ENCODE measurements at regions not wholly inside any gene's neighbourhood (a gene's known extent, or its start where the extent isn't known, plus 50 kb on each side); places are given as distances from the start of the nearest gene placed in this dataset.

DNA sequence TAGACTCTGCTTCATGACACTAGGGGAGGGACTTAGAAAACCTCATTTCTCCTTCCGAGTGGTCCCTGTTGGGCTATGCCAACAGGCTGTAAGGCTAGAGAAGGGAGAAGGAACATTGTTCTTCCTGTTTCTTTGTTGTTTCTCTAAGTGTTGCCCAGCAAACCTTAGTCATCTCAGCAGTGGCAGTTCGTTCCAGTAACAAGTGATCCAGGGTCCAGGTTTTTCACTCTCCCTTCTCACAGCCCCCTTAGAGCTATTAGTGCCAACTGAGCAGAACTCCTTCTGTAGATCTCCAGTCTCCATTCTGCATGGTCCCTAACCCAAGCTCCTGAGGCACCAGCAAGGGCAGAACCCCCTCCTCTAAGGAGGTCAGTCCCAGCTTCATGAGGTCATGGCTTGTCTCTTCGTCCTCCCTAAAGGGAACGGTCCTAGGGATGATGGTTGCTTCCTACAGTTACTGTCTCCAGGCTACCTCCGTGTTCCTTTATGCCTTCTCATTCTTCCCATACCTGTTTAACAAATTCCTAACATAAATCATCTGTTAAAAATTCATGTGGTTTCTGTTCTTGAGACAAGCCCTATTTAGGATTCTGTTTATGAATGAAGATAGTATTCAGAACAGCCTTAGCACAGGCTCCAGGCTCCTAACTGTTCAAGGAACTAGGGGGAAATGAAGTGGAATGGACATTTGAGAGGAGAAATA lies 168.6 kb upstream of the UBASH3B start:
- TF ChIP-seq, protein P1, sequence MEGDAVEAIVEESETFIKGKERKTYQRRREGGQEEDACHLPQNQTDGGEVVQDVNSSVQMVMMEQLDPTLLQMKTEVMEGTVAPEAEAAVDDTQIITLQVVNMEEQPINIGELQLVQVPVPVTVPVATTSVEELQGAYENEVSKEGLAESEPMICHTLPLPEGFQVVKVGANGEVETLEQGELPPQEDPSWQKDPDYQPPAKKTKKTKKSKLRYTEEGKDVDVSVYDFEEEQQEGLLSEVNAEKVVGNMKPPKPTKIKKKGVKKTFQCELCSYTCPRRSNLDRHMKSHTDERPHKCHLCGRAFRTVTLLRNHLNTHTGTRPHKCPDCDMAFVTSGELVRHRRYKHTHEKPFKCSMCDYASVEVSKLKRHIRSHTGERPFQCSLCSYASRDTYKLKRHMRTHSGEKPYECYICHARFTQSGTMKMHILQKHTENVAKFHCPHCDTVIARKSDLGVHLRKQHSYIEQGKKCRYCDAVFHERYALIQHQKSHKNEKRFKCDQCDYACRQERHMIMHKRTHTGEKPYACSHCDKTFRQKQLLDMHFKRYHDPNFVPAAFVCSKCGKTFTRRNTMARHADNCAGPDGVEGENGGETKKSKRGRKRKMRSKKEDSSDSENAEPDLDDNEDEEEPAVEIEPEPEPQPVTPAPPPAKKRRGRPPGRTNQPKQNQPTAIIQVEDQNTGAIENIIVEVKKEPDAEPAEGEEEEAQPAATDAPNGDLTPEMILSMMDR (IDR thresholded peaks at IDR 0.05; ENCODE audit: low read depth, low read length, missing input control): no peak
- TF ChIP-seq RAD21 (IDR thresholded peaks at IDR 0.05) (no peak), YY1 (IDR thresholded peaks at IDR 0.05) (no peak)
- TF ChIP-seq, protein P2, sequence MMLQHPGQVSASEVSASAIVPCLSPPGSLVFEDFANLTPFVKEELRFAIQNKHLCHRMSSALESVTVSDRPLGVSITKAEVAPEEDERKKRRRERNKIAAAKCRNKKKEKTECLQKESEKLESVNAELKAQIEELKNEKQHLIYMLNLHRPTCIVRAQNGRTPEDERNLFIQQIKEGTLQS (IDR thresholded peaks at IDR 0.05): no peak
